Suprapubic skin (tissue), 4 donors: ENCODE measurements at regions not wholly inside any gene's neighbourhood (a gene's known extent, or its start where the extent isn't known, plus 50 kb on each side); places are given as distances from the start of the nearest gene placed in this dataset.

Source experiments
- POLR2A ChIP-seq, 2 donors: fragments of 450-650 bp; IDR thresholded peaks; one replicate each; pipeline ENCODE4 v1.6.1; 2017; ENCODE audit warnings: antibody characterized with exemption in 2 of 2, mild to moderate bottlenecking in 2 of 2, moderate library complexity in 2 of 2
- POLR2AphosphoS5 ChIP-seq, 3 donors: sonication (generic); formaldehyde crosslinking; IDR thresholded peaks; one replicate each; pipeline ENCODE4 v1.6.1; 2017; ENCODE audit warnings: antibody characterized with exemption in 3 of 3
- TF ChIP-seq, protein P1 (sequence below), 2 donors: fragments of 200-600 bp in 1 of 2; fragments of 450-650 bp in 1 of 2; sonication (generic) in 1 of 2; IDR thresholded peaks; one replicate each; pipeline ENCODE4 v1.5.1; 2016 to 2019; ENCODE audit warnings: antibody characterized with exemption in 2 of 2, mild to moderate bottlenecking in 1 of 2, moderate library complexity in 1 of 2

DNA sequence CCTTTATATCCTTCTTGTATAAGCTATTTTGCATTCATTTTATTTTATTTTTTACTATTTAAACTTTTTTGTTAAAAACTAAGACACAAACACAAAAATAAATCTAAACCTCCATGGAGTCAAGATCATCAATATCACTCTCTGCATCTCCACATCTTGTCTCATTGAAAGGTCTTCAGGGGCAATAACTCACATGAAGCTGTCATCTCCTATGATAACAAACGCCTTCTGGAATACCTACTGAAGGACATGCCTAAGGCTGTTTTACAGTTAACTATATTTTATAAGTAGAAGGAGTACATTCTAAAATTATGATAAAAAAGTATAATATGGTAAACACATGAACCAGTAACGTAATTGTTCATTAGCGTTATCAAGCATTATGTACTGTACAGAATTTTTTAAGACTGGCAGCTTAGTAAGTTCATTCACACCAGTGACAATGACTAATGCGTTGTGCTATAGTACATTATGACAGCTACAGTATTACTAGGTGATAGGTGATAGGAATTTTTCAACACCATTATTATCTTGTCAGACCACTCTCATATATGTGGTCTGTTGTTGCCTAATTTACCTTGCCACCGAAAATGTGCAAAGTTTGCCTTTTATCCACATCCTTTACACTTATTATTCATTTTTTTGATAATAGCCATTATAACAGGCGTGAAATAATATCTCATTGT is 390.7 kb upstream of the SLITRK1 start:
- TF ChIP-seq, protein P1, sequence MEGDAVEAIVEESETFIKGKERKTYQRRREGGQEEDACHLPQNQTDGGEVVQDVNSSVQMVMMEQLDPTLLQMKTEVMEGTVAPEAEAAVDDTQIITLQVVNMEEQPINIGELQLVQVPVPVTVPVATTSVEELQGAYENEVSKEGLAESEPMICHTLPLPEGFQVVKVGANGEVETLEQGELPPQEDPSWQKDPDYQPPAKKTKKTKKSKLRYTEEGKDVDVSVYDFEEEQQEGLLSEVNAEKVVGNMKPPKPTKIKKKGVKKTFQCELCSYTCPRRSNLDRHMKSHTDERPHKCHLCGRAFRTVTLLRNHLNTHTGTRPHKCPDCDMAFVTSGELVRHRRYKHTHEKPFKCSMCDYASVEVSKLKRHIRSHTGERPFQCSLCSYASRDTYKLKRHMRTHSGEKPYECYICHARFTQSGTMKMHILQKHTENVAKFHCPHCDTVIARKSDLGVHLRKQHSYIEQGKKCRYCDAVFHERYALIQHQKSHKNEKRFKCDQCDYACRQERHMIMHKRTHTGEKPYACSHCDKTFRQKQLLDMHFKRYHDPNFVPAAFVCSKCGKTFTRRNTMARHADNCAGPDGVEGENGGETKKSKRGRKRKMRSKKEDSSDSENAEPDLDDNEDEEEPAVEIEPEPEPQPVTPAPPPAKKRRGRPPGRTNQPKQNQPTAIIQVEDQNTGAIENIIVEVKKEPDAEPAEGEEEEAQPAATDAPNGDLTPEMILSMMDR (IDR thresholded peaks at IDR 0.05), result no peak
- TF ChIP-seq POLR2A (IDR thresholded peaks at IDR 0.05) (no peak), POLR2AphosphoS5 (IDR thresholded peaks at IDR 0.05) (no peak)
